ENCODE measurements at regions not wholly inside any gene's neighbourhood (a gene's known extent, or its start where the extent isn't known, plus 50 kb on each side); places are given as distances from the start of the nearest gene placed in this dataset.

DNA sequence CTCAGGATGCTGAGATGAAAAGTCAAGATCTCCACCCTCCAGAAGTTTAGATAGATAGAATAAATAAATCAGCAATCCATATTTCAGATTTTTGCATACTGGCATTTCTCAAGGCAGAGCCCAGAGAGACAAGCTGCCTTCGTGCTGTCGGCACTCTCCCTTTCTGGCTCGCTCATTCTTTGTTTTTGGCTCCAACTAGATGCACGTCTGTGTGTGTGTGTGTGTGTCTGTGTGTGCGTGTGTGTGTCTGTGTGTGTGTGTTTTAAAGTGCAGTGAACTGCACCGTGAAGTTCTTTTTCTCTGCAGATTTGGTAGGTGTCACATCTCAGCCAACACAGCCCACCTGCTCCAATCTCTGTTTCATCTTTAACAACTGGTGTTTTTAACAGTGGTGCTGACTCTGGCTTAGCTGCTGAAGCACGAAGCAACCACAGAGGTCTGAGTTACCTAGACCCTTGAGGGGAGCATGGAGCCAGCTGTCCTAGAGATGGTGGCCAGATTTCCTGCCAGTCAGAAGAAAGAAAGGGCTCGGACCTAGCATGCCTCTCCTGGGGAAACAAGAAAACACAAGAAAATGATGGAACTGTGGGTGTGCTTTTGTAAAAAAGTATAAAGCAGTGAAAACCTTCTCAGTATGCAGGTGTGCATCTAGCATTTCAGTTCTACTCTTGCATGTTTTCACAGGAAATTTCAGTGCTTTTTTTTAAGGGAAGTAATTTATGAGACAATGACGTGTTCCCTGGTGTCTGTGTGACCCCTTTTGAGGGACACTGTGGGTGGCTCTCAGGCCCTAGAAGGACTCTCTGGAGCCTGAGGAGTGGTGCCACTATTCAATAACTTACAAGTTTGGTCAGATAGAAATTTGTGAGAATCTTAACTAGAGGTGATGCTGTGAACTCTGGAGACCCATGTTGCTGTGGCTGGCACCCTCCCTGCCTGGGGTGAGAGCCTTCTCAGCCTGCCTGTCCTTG, 364.3 kb downstream of the RNF144A start:
- Mint-ChIP-seq H3K36me3 (peaks cover 0 to 1% (median 0%) of the 10 kb centered on the region in 3 donors), H3K4me1 (peaks cover 3 to 15% (median 6%) of the 10 kb centered on the region in 4 donors), H3K4me3 (no peak overlapping the region), H3K27me3 (peaks cover 0 to 2% (median 1%) of the 10 kb centered on the region in 5 donors), H3K27ac (no peak overlapping the region), H3K9me3 (no peaks in the 10 kb centered on the region)
- DNase-seq (no peak), ATAC-seq (no peak)
- POLR2A ChIA-PET = no interaction called here

DNA sequence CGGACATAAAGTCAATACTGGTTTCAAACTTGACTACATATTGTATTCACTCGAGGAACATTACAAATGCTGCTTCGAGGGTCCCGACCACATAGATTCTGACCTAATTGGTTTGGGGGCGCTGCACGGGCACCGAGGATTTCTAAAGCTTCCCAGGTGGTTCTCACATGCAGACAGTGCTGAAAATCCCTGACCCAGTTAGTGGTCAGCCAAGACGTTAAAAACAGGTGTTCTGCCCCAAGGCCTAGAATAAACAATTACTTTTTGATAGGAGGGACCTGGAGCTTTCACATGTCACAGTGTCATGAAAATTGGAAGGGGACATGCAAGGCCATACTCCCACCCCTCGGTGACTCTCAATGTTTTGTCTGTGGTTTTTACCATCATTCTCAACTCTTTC, 368.9 kb downstream of the RNF144A start:
- POLR2A ChIA-PET = no interaction called here
- no peaks in the 10 kb centered on the region for H3K9me3 Mint-ChIP-seq
- no peak for ATAC-seq
- H3K36me3 Mint-ChIP-seq = peaks cover 0 to 1% (median 0%) of the 10 kb centered on the region in 3 donors
- DNase-seq = no peak
- H3K4me3 Mint-ChIP-seq = no peak overlapping the region
- peak overlapping the region in 1 of 10 donors; percentile 12 for H3K27ac Mint-ChIP-seq
- H3K4me1 Mint-ChIP-seq = peaks cover 3 to 15% (median 6%) of the 10 kb centered on the region in 4 donors
- H3K27me3 Mint-ChIP-seq = peaks cover 0 to 2% (median 0%) of the 10 kb centered on the region in 5 donors

DNA sequence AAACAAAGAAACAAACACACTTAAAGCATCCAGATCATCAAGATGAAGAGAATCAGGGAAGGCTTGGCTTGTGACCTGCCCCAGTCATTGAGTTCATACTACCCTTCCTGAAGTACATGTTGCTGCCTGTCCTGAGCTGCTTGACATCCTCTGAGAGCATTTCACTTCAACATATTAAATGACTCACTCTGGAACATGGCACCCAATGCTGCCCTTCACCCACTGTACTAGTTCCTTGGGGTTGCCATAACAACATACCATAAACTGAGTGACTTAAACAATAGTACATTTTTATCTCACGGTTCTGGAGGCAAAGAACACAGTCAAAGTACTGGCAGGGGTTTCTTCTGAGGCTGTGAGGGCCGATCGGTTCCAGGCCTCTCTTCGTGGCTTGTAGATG, 371.3 kb downstream of the RNF144A start:
- Mint-ChIP-seq H3K27me3 (peaks cover 0 to 1% (median 0%) of the 10 kb centered on the region in 5 donors), H3K36me3 (peaks cover 0 to 1% (median 0%) of the 10 kb centered on the region in 3 donors), H3K9me3 (no peaks in the 10 kb centered on the region), H3K4me3 (no peak overlapping the region), H3K4me1 (peaks cover 3 to 13% (median 6%) of the 10 kb centered on the region in 4 donors), H3K27ac (no peak overlapping the region)
- no peak for DNase-seq
- ATAC-seq = no peak
- POLR2A ChIA-PET = no interaction called here

DNA sequence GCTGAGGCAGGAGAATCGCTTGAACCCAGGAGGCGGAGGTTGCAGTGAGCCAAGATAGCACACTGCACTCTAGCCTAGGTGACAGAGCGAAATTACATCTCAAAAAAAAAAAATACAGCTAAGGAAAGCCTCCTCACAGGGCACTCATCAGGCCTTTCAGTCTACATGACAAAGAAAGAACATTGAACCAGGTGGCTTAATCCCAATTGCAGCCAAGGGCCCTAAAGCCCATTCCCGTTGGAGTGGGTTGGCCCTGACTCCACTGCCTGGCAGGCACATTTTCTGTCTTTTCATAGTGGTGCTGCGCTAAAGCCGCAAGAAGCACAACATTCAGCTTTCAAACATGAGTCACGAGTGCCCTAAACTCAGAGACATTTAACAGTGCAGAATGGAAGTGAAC, 372.5 kb downstream of the RNF144A start:
- POLR2A ChIA-PET = no interaction called here

DNA sequence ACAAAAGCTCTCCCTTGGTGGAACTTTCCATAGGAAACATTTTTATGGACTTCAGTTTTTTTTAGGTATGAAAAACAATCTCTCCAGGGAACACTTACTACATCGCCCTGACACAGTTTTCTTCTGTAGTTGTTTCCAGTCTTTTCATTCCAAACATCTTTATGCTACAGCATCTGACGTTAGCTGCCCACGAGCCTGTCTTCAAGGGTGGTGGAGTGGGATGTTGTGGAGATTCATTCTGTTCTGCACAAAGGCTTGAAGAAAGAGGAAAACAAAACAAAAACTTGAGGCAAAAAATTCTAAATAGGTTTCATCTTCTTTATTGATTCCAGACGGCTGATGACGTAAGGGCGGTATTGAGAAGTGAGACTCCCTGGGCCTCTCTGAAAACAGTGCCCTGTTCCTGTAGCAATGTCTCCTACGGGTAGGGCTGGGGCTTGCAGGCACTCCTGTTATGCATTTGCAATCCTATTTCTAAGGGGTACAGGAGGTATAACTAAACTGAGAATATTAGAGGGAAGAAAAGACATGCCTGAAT, 375.0 kb downstream of the RNF144A start:
- Mint-ChIP-seq H3K4me3 (no peak overlapping the region), H3K4me1 (no peaks in the 10 kb centered on the region)
- ATAC-seq = no peak

More for the DNA sequence above, 372.5 kb downstream of the RNF144A start:
- Mint-ChIP-seq H3K9me3 (no peaks in the 10 kb centered on the region), H3K36me3 (peaks cover 0 to 1% (median 0%) of the 10 kb centered on the region in 3 donors), H3K4me1 (peaks cover 0 to 1% (median under 1%) of the 10 kb centered on the region in 4 donors), H3K4me3 (no peak overlapping the region), H3K27me3 (no peaks in the 10 kb centered on the region), H3K27ac (no peak overlapping the region)
- DNase-seq = no peak
- ATAC-seq = no peak

DNA sequence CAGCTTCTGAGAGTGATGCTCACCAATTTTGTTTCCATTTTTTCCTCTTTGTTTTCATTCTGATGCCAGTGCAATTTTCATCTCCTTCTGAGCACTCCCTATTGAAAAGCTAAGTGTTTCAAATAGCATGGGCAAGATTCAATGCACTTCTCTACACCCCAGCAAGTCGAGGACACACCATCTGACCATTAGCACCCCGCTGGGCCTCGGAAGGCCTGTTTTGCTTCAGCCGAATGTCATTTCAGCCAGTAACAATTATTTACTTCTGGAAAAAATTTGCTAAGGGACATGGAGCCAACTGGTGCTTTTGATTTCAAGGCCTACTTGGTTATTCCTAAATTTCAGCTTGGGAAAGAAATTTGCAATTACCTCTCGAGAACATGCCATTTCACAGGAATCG, 392.4 kb downstream of the RNF144A start:
- H3K36me3 Mint-ChIP-seq = no peaks in the 10 kb centered on the region
- H3K4me3 Mint-ChIP-seq = no peak overlapping the region
- H3K27me3 Mint-ChIP-seq = peaks cover 0 to 4% (median 0%) of the 10 kb centered on the region in 5 donors
- H3K27ac Mint-ChIP-seq = no peak overlapping the region
- POLR2A ChIA-PET = no interaction called here
- H3K9me3 Mint-ChIP-seq = no peaks in the 10 kb centered on the region
- ATAC-seq (no peak), DNase-seq (no peak)
- no peaks in the 10 kb centered on the region for H3K4me1 Mint-ChIP-seq

More for the DNA sequence above, 375.0 kb downstream of the RNF144A start:
- Mint-ChIP-seq H3K36me3 (no peaks in the 10 kb centered on the region), H3K27ac (no peak overlapping the region), H3K27me3 (no peaks in the 10 kb centered on the region), H3K9me3 (no peaks in the 10 kb centered on the region)
- DNase-seq = no peak
- POLR2A ChIA-PET = no interaction called here

DNA sequence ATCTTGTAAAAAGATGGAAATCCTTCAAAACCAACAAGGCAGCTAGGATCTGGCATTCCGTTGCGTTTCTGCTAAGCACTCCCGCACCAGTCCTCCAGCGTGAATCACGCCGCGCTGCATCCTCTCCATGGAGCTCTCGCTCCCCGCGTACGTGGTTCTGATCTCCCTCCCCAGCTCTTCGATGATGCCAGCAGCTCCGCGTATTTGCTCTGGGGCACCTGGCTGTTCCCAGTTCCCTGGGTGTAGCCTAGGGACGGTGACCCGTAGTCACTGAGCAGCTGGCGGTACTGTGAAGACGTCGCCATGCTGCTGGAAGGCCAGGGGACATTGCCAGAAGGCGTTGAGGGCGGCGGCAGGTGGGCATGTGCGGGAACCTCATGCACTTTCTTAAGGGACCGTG, 407.5 kb downstream of the RNF144A start:
- H3K27ac Mint-ChIP-seq = no peak overlapping the region

DNA sequence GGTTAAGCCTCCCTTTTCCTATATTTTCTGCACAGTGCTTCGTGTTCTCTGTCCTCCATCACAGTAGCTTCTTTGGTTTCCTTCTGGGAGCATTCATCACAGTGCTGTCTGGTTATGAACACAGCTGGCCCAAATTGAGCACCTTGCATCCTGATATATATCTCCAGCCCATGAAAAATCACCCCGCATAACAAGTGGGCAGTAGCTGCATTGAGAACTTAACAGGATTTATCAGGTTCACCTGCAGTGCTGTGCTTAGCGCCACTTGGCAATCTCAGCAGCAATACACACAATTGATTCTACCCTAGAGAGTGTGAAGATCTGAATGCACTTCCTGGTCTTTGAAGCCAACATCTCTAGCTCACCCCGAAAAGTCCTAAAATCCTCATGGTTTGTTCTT, 408.0 kb downstream of the RNF144A start:
- peaks cover 0 to 8% (median 4%) of the 10 kb centered on the region in 3 donors for H3K36me3 Mint-ChIP-seq
- no peaks in the 10 kb centered on the region for H3K9me3 Mint-ChIP-seq
- H3K4me3 Mint-ChIP-seq = no peak overlapping the region
- ATAC-seq (no peak), DNase-seq (no peak)
- H3K27me3 Mint-ChIP-seq = peaks cover 2 to 21% (median 8%) of the 10 kb centered on the region in 5 donors
- no peak overlapping the region for H3K27ac Mint-ChIP-seq
- POLR2A ChIA-PET = no interaction called here
- peaks cover 0 to 3% (median 0%) of the 10 kb centered on the region in 4 donors for H3K4me1 Mint-ChIP-seq

More for the DNA sequence above, 407.5 kb downstream of the RNF144A start:
- Mint-ChIP-seq H3K4me1 (peaks cover 0 to 3% (median 0%) of the 10 kb centered on the region in 4 donors), H3K4me3 (no peak overlapping the region), H3K36me3 (peaks cover 0 to 8% (median 4%) of the 10 kb centered on the region in 3 donors), H3K9me3 (no peaks in the 10 kb centered on the region), H3K27me3 (peaks cover 2 to 21% (median 8%) of the 10 kb centered on the region in 5 donors)
- no peak for DNase-seq
- POLR2A ChIA-PET = no interaction called here
- ATAC-seq = no peak

DNA sequence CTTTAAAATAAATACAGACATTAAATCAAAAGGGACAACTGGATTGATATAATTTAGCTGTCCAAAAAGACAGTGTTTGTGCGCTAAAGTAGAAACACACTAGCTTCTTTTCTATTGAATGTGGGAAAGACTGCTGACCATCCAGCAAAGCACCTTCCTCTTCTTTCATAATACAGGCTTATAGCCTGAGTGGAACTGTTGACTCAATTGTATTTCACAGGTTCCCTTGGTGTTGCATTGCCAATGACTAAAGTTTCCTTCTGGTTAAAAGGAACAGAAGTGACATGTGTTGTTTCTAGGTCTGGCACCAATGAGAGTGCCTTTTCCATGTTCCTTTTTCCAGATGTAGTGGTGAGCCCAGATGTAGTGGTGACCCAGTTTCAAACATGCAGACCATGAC, 412.3 kb downstream of the RNF144A start:
- Mint-ChIP-seq H3K27ac (no peak overlapping the region), H3K9me3 (no peaks in the 10 kb centered on the region), H3K4me3 (no peak overlapping the region), H3K27me3 (peaks cover 4 to 11% (median 5%) of the 10 kb centered on the region in 5 donors), H3K4me1 (peaks cover 0 to 3% (median 0%) of the 10 kb centered on the region in 4 donors), H3K36me3 (no peaks in the 10 kb centered on the region)
- no peak for ATAC-seq
- POLR2A ChIA-PET = no interaction called here
- DNase-seq = no peak

DNA sequence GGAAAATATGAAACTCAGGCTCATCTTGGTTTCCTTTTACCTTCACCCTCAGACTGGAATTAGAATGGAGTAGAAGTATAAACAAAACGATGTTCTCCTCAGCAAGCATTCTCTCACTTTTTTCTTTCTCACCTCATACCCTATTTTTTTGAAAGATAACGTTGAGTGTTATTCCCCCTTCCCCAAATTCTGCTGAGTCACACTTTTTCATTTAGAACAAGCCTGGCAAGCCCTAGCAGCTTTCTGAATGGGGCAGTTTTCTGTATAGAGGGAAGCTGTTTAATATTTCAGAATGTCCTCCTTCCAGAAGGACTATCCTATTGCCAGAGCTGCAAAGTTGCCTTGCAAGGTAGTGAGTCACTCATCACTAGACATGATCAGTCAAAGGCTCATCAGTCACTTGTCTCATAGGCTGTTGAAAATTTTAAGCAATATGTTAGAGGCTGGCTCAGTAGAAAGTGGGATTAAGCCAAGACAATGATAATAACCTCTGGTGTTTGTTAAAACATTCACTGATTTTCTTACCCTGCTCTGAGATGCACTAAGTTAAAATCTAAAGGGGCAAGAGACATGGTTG, 416.1 kb downstream of the RNF144A start:
- Mint-ChIP-seq H3K27ac (no peak overlapping the region), H3K4me1 (no peaks in the 10 kb centered on the region), H3K9me3 (peaks cover 0 to 2% (median 0%) of the 10 kb centered on the region in 9 donors), H3K27me3 (peaks cover 9 to 16% (median 13%) of the 10 kb centered on the region in 5 donors), H3K4me3 (no peak overlapping the region), H3K36me3 (no peaks in the 10 kb centered on the region)
- ATAC-seq (no peak), DNase-seq (no peak)
- POLR2A ChIA-PET = no interaction called here

DNA sequence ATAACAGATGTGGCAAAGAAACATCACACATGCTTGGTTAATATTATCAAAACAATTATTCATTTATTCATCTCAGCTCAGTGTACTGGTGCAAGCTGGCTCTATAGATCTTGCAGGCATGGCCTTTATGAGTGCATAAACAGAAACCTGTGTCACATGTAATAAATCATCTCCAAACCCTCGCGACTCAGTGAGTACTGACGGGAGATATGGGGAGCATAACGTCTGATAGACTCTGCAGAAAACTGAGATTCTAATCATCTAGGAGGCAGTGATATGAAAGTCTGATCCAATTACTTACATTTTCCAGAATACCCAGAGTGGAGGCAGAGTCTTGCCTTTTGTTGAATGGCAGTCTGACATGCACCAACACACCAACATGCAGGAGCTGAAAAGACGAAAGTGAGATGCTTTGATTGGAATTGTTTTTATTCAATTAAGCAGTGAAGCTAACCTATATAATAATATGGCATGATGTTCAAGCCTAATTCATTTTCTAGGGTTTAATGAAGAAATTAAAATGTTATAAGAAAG, 416.8 kb downstream of the RNF144A start:
- H3K36me3 Mint-ChIP-seq = no peaks in the 10 kb centered on the region
- ATAC-seq (no peak), DNase-seq (no peak)
- H3K27me3 Mint-ChIP-seq = peaks cover 2 to 16% (median 9%) of the 10 kb centered on the region in 5 donors
- H3K27ac Mint-ChIP-seq = no peak overlapping the region
- H3K9me3 Mint-ChIP-seq = peaks cover 0 to 2% (median 0%) of the 10 kb centered on the region in 9 donors
- no peak overlapping the region for H3K4me3 Mint-ChIP-seq
- H3K4me1 Mint-ChIP-seq = no peaks in the 10 kb centered on the region
- POLR2A ChIA-PET = no interaction called here

DNA sequence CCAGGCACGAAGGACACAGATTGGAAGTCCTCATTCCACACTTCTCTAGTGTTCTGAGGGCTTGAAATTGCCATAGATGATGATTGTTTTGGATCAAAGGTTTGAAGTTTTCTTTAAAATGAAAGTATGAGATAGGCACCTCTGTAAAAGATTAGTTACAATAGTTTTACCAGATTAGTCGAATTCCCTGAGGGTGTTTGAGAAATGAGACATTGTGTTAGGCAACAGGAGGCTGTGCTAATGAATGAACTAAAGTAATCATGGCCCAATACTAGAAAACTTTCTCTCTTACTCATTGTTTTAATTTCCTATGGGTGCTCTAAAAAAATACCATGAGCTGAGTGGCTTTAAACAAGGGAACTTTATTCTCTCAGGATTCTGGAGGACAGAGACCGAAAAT, 421.7 kb downstream of the RNF144A start:
- Mint-ChIP-seq H3K4me3 (no peak overlapping the region), H3K36me3 (no peaks in the 10 kb centered on the region), H3K27me3 (peaks cover 0 to 12% (median 8%) of the 10 kb centered on the region in 5 donors), H3K9me3 (peaks cover 0 to 2% (median 0%) of the 10 kb centered on the region in 9 donors), H3K27ac (no peak overlapping the region), H3K4me1 (no peaks in the 10 kb centered on the region)
- no peak for ATAC-seq
- POLR2A ChIA-PET = no interaction called here
- DNase-seq = no peak

DNA sequence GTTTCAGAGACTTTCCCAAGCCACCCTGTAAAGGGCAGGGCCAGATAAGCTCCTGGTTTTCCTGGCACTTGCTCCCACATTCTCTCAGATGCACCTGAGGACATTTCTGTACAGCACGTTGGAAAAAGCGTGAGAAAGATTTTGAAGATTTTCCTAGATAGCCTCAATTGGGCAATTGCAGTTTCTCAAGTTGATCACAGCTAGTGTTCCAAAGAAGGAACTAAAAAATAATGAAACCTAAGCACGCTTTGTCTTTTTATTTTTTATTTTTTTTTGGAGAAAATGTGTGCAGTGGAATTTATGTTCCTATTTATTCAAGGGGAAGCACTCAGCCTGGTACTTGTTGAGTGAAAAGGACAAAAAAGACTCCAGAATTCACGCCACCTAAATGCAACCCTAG, 429.1 kb downstream of the RNF144A start:
- Mint-ChIP-seq H3K27me3 (peaks cover 0 to 1% (median 0%) of the 10 kb centered on the region in 5 donors), H3K9me3 (no peaks in the 10 kb centered on the region), H3K4me3 (no peak overlapping the region), H3K27ac (no peak overlapping the region), H3K4me1 (no peaks in the 10 kb centered on the region), H3K36me3 (no peaks in the 10 kb centered on the region)
- ATAC-seq (no peak), DNase-seq (no peak)
- POLR2A ChIA-PET = no interaction called here
